ENCODE measurements at regions not wholly inside any gene's neighbourhood (a gene's known extent, or its start where the extent isn't known, plus 50 kb on each side); places are given as distances from the start of the nearest gene placed in this dataset.

- TF ChIP-seq ZNF18 (tag by site-specific recombination; IDR thresholded peaks at IDR 0.05), result no peak
These were observed 266.0 kb upstream of the B3GAT1 start (continued) for GRCh38 chr11:134677891-134678551.

- H3K27ac ChIP-seq (ENCODE audit: extremely low read depth, low read depth, low read length), result no peak overlapping the region
- TF ChIP-seq ZNF544 (tag by site-specific recombination; IDR thresholded peaks at IDR 0.05) (no peak), ZNF398 (tag by site-specific recombination; IDR thresholded peaks at IDR 0.05) (no peak), YY1 (tag by site-specific recombination; IDR thresholded peaks at IDR 0.05) (no peak), ZNF629 (tag by site-specific recombination; IDR thresholded peaks at IDR 0.05) (no peak), ZNF10 (tag by site-specific recombination; IDR thresholded peaks at IDR 0.05) (no peak), ZNF837 (tag by site-specific recombination; IDR thresholded peaks at IDR 0.05) (no peak), ZNF704 (tag by site-specific recombination; IDR thresholded peaks at IDR 0.05) (no peak), ZNF423 (tag by site-specific recombination; IDR thresholded peaks at IDR 0.05) (no peak), ZNF510 (tag by site-specific recombination; IDR thresholded peaks at IDR 0.05; ENCODE audit: insufficient replicate concordance) (no peak), ZNF184 (tag by site-specific recombination; IDR thresholded peaks at IDR 0.05) (no peak), KLF10 (tag by site-specific recombination; IDR thresholded peaks at IDR 0.05) (no peak), IKZF3 (tag by site-specific recombination; IDR thresholded peaks at IDR 0.05) (no peak), ZNF112 (tag by site-specific recombination; IDR thresholded peaks at IDR 0.05) (no peak), ZNF777 (tag by site-specific recombination; IDR thresholded peaks at IDR 0.05; ENCODE audit: borderline replicate concordance) (no peak), ZNF404 (tag by site-specific recombination; IDR thresholded peaks at IDR 0.05) (no peak)
- TF ChIP-seq, protein P1, sequence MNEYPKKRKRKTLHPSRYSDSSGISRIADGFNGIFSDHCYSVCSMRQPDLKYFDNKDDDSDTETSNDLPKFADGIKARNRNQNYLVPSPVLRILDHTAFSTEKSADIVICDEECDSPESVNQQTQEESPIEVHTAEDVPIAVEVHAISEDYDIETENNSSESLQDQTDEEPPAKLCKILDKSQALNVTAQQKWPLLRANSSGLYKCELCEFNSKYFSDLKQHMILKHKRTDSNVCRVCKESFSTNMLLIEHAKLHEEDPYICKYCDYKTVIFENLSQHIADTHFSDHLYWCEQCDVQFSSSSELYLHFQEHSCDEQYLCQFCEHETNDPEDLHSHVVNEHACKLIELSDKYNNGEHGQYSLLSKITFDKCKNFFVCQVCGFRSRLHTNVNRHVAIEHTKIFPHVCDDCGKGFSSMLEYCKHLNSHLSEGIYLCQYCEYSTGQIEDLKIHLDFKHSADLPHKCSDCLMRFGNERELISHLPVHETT (tag by site-specific recombination; IDR thresholded peaks at IDR 0.05), result no peak
- no peaks in the 10 kb centered on the region for H3K9me3 ChIP-seq (ENCODE audit: control insufficient read depth, insufficient read depth, low read depth, low read length)
- no peak overlapping the region for H3K4me3 ChIP-seq (ENCODE audit: low read depth, low read length)
- CTCF ChIA-PET, result no interaction called here
- no peaks in the 10 kb centered on the region for H3K4me1 ChIP-seq (ENCODE audit: control insufficient read depth, insufficient read depth, low read length)
- POLR2A ChIA-PET, result no interaction called here
- no peaks in the 10 kb centered on the region for H3K36me3 ChIP-seq (ENCODE audit: control insufficient read depth in 2 of 2, insufficient read depth in 1 of 2, low read length in 2 of 2)
These were observed 265.4 kb upstream of the B3GAT1 start for GRCh38 chr11:134677397-134677822.

DNA sequence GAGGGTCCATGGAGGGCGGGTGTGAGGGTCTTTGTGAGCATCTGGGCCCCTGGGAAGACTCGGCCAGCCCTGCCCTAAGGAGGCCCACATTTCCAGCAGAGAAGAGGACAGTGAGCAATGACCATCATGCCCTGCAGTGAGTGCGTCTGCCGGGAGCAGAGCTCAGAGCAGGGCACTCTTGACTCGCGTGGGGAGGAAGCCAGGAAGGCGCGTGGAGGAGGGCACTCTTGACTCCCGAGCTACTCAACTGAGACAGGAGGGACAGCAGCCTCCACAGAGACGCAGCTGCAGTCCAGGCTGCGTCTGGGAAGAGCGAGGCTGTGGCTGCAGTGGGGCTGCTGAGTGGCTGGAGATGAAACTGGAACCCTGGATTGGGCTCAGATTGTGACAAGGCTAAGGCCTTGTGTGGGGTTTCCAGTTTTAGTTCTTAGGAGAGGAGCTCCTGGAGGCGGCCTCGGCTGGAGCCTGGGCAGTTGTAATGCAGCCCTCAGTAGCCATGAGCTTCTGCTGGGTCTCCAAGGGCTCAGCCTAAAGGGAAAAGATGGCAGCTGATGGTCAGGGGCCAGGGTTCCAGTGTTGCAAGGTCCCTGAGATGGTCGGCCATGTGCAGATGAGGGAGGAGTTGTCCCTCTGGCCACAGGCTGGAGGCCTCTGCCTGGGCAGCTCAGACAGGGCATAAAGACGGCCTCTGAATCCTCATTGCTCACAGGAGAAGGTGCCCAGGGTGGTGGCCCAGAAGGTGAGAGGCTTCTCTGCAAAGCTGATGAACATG lies 264.7 kb upstream of the B3GAT1 start:
- Histone ChIP-seq H3K36me3 (ENCODE audit: control insufficient read depth in 2 of 2, insufficient read depth in 1 of 2, low read length in 2 of 2) (no peaks in the 10 kb centered on the region), H3K27ac (ENCODE audit: extremely low read depth, low read depth, low read length) (no peak overlapping the region), H3K9me3 (ENCODE audit: control insufficient read depth, insufficient read depth, low read depth, low read length) (no peaks in the 10 kb centered on the region), H3K4me3 (ENCODE audit: low read depth, low read length) (no peak overlapping the region), H3K4me1 (ENCODE audit: control insufficient read depth, insufficient read depth, low read length) (no peaks in the 10 kb centered on the region)
- CTCF ChIA-PET, result no interaction called here
- POLR2A ChIA-PET, result no interaction called here
- TF ChIP-seq ZNF354C (tag by site-specific recombination; IDR thresholded peaks at IDR 0.05; ENCODE audit: borderline replicate concordance, low read depth), result no peak
- TF ChIP-seq, protein P2, sequence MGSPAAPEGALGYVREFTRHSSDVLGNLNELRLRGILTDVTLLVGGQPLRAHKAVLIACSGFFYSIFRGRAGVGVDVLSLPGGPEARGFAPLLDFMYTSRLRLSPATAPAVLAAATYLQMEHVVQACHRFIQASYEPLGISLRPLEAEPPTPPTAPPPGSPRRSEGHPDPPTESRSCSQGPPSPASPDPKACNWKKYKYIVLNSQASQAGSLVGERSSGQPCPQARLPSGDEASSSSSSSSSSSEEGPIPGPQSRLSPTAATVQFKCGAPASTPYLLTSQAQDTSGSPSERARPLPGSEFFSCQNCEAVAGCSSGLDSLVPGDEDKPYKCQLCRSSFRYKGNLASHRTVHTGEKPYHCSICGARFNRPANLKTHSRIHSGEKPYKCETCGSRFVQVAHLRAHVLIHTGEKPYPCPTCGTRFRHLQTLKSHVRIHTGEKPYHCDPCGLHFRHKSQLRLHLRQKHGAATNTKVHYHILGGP (tag by site-specific recombination; IDR thresholded peaks at IDR 0.05), result no peak
- no peak for TF ChIP-seq ZNF610 (tag by site-specific recombination; IDR thresholded peaks at IDR 0.05; ENCODE audit: borderline replicate concordance)
- TF ChIP-seq ZNF76 (tag by site-specific recombination; IDR thresholded peaks at IDR 0.05; ENCODE audit: borderline replicate concordance, low read depth), result no peak
- TF ChIP-seq, protein P3, sequence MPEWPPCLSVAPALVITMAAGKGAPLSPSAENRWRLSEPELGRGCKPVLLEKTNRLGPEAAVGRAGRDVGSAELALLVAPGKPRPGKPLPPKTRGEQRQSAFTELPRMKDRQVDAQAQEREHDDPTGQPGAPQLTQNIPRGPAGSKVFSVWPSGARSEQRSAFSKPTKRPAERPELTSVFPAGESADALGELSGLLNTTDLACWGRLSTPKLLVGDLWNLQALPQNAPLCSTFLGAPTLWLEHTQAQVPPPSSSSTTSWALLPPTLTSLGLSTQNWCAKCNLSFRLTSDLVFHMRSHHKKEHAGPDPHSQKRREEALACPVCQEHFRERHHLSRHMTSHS (tag by site-specific recombination; IDR thresholded peaks at IDR 0.05), result no peak

Measured in HEK293 (cell line).